HL-60/S4 (cell line): ENCODE measurements at regions not wholly inside any gene's neighbourhood (a gene's known extent, or its start where the extent isn't known, plus 50 kb on each side); places are given as distances from the start of the nearest gene placed in this dataset.
"Not testable (repeated sequence)": the region's sequence is repeated elsewhere in the genome, so short reads cannot be mapped to it uniquely, and the experiment has no call there.

ENCODE experiments used
- in situ Hi-C: fragments of 300-500 bp; cut with MboI; formaldehyde crosslinking; loops from 2 replicates; pipeline ENCODE4 v1.14.3; 2022; ENCODE audit warnings: low sequenced_read_pairs

DNA sequence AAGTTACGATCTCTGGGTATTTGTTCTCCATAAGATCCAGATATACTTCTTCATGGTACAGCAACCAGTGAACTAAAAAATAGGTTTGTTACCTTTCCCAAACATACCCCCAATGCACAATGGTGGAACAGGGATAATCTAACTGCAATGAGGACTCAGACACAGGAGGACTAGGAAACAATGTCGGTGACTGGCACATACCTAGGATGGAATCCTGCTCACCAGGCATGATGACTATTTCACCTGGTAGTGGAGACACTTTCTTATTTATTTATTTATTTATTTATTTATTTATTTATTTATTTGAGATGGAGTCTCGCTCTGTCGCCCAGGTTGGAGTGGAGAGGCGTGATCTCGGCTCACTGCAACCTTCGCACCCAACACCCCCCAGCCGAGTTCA, 159.9 kb upstream of the CCNH start:
- in situ Hi-C loops = no loop called here

DNA sequence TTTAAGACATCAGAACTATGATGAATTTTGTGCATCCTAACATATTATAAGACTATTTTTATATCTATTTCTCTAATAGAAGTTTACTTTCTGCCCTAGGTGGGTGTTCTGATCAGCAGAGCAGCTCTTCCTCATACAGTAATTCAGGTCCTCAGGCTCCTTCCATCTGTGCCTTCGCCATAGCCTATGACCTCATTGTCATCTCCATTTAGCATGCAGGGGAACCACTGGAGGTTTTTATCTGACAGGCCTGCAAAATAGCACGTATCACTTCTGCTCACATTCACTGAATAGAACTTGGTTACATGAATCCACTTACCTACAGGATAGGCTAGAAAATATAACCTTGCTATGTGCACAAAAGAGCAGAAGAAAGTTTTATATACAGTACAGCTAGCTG, 159.4 kb upstream of the CCNH start:
- in situ Hi-C loops = no loop called here

GRCh38 chr5:87570366-87570765, 157.6 kb upstream of the CCNH start:
- in situ Hi-C loops = no loop called here

DNA sequence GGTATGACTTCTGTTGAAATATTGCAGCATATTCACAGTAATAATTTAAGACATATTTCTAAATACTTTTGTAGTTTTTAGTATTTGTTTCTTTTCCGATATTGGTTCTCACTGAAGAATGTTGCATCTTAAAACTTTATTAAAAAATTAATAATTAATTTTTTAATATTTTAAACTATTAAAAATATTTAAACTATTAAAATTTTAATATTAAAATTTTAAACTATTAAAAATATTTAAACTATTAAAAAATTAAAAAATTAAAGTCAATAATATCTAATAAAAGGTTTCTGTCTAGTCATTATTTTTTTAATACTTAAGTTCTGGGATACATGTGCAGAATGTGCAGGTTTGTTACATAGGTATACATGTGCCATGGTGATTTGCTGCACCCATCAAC, 149.3 kb upstream of the CCNH start:
- in situ Hi-C loops = no loop called here

DNA sequence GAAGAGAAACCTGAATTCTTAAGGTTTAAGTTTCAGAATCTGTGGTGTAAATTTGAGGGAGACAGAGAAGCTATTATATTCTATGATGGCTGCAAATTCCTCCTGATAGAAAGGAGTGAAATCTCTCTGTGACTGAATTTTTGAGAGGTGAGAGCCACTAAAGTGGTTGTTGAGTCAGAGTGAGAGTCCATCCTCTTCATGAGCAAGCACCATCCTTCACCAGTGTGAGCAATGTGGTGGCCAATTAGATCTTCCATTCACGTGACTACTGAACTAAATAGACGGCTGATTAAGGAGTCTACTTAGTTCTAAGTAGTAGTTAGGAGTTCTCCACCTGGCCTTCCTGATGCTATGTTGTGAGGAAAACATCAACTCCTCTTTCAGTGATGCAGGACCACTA, 147.8 kb upstream of the CCNH start:
- in situ Hi-C loops = no loop called here

- in situ Hi-C loops = no loop called here
These were observed 139.2 kb upstream of the CCNH start for GRCh38 chr5:87551911-87552310.

GRCh38 chr5:87541676-87542075, 128.9 kb upstream of the CCNH start:
- in situ Hi-C loops = no loop called here

- in situ Hi-C loops = no loop called here
These were observed 128.3 kb upstream of the CCNH start for GRCh38 chr5:87541033-87541432.

- in situ Hi-C loops = no loop called here
These were observed 127.1 kb upstream of the CCNH start for GRCh38 chr5:87539839-87540238.

- in situ Hi-C loops = no loop called here
These were observed 123.6 kb upstream of the CCNH start for GRCh38 chr5:87536365-87536764.

GRCh38 chr5:87535706-87536105, 123.0 kb upstream of the CCNH start:
- in situ Hi-C loops = no loop called here

DNA sequence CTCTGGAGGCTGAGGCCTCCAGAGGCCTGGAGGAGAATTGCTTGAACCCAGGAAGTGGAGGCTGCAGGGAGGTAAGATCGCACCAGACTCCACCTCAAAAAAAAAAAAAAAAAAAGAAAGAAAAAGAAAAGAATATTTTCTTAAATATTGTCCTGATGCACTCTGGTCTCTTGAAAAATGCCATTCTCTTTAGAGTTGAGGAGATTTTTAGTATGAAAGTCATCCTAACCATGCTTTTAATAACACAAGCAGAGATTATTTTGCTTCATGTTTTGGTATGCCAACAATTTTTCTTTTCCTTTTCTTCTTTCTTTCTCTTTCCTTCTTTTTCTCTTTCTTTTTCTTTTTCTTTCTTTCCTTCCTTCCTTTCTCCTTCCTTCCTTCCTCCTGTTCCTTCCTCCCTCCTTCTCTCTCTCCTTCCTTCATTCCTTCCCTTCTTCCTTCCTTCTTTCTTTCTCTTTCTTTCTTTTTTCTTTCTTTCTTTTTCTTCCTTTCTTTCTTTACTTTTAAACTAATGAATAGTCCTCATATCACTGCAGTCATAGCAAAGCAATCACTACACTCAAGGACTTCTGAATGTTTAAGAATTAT, 116.9 kb upstream of the CCNH start:
- in situ Hi-C loops = no loop called here

- in situ Hi-C loops = no loop called here
These were observed 113.4 kb upstream of the CCNH start for GRCh38 chr5:87526131-87526530.

DNA sequence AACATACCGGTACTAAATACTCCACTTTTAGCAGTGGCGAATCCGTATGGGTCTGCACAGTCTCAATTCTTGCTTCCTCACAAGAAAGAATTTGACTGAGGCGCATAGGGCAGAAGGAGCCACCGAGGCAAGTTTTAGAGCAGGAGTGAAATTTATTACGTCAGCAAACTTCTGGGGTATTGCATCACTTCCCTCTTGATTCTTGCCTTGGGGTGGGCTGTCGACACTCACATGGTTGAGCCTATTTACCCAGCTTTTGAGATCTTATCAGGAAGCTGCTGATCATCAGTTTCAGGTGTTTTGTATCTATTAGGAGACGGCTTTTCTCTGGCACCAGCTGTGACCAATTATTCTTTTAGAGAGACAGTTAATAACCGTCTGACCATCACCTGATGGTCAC, 111.5 kb upstream of the CCNH start:
- in situ Hi-C loops = no loop called here

DNA sequence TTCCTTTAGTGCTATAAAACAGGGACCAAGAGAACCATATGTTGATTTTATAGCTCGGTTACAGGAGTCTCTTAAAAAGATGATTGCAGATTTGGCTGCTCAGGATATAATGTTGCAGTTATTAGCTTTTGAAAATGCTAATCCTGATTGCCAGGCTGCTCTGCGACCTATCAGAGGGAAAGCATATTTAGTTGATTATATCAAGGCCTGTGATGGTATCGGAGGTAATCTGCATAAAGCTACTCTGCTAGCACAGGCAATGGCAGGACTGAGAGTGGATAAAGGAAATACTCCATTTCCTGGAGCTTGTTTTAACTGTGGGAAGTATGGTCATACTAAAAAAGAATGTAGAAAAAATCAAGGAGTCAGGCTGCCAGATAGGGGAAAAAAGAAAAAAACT, 99.0 kb upstream of the CCNH start:
- in situ Hi-C loops = not testable (repeated sequence)

- in situ Hi-C loops = no loop called here
These were observed 90.3 kb upstream of the CCNH start for GRCh38 chr5:87503004-87503403.

DNA sequence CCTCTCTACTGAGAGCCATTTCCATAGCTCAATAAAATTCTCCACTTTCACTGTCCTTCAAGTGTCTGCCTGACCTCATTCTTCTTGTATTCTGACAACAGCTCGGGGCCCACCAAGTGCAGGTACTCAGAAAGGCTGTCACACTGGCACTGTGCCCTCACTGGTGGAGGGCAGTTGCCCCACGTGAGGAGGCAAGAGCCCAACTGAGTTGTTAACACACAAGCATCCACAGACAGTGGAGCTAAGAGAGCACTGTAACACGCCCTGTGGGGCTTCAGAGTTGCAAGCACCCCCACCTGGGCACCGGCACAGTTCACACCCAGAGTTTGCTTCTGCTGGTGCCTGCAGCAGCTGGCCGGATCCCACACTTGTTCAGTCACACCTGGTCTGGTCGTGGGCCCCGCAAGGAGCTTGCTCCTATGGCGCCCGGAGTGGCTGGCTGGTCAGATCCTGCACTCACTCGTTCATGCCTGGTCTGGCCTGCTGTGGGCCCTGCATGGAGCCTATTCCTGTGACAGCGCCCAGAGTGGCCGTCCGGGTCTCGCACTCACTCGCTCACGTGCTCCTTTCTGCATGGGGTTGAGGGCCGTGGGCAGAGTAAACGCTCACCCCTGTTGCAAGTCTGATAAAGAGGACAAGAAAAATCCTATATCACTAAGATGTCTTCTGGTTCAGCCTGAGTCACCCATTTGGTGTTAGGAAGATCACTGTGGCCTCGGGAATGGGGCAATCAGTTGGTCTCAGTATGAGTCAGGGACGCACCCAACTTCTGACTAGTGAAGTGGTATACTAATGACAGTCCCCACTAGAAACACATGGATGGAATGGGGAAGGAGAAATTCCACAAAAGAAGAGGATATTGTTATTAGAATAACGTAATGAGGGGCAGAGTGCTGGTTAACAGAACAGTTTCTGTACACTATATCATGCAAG, 87.0 kb upstream of the CCNH start:
- in situ Hi-C loops = no loop called here
